H1 (cell line): ENCODE measurements at regions not wholly inside any gene's neighbourhood (a gene's known extent, or its start where the extent isn't known, plus 50 kb on each side); places are given as distances from the start of the nearest gene placed in this dataset.

Experiments
- CTCF ChIA-PET: fragments of 300-600 bp; sonication (Branson Sonifier 250); formaldehyde crosslinking; loops from one replicate; lab custom pipeline; 2021; ENCODE audit not compliant: partially characterized antibody; lab: Charles Lee
- POLR2A ChIA-PET: fragments of 300-600 bp; sonication (Branson Sonifier 250); formaldehyde crosslinking; loops from one replicate; lab custom pipeline; 2021; ENCODE audit warnings: inconsistent platforms; ENCODE audit not compliant: partially characterized antibody; lab: Charles Lee
- DNase-seq, 2 experiments: peaks; one replicate each; pipeline versions ENCODE4 v3.0.0 to v3.0.0-alpha.2; 2010 to 2022; ENCODE audit warnings: low spot score in 2 of 2, low read depth in 1 of 2, mixed read lengths in 1 of 2
- FAIRE-seq: peaks from 2 replicates; lab custom pipeline; 2011; peaks lifted over from hg19 to GRCh38; lab: Jason Lieb, UNC
- H2AFZ ChIP-seq: 2 replicates; pipeline ENCODE4 v1.8.1; 2012; ENCODE audit warnings: low read length, inconsistent platforms
- H2AK5ac ChIP-seq: 2 replicates; pipeline ENCODE4 v1.6.1; 2013; ENCODE audit warnings: low read depth, low read length
- H2BK120ac ChIP-seq: replicated peaks from 2 replicates; pipeline ENCODE3; 2013; ENCODE audit warnings: low read depth, low read length, inconsistent platforms
- H2BK12ac ChIP-seq: 2 replicates; pipeline ENCODE4 v1.6.1; 2013; ENCODE audit warnings: low read depth, low read length
- H2BK15ac ChIP-seq: 2 replicates; pipeline ENCODE4 v1.6.1; 2013; ENCODE audit warnings: low read length
- H2BK20ac ChIP-seq: 2 replicates; pipeline ENCODE4 v1.6.1; 2013; ENCODE audit warnings: low read length
- H2BK5ac ChIP-seq: 2 replicates; pipeline ENCODE4 v1.6.1; 2013; ENCODE audit warnings: low read depth, low read length
- H3K14ac ChIP-seq: 2 replicates; pipeline ENCODE4 v1.6.1; 2013; ENCODE audit warnings: inconsistent platforms; ENCODE audit not compliant: insufficient read length
- H3K18ac ChIP-seq: 2 replicates; pipeline ENCODE4 v1.6.1; 2013; ENCODE audit warnings: low read length; ENCODE audit errors: extremely low read depth
- H3K23ac ChIP-seq: 2 replicates; pipeline ENCODE4 v1.6.1; 2013; ENCODE audit warnings: inconsistent platforms; ENCODE audit not compliant: insufficient read length
- H3K23me2 ChIP-seq: 2 replicates; pipeline ENCODE4 v1.6.1; 2013; ENCODE audit warnings: low read depth, low read length
- H3K27ac ChIP-seq: 2 replicates; pipeline ENCODE4 v1.6.1; 2011; ENCODE audit warnings: low read depth, low read length, inconsistent platforms
- H3K27me3 ChIP-seq, 4 experiments: replicated peaks in 1 of 4; 1 replicate in 1 of 4; 2 replicates in 3 of 4; pipeline versions ENCODE4 v1.6.1 to v1.8.1; 2011 to 2013; ENCODE audit warnings: low read length in 3 of 4, mild to moderate bottlenecking in 3 of 4, inconsistent platforms in 2 of 4, mixed read lengths in 2 of 4, moderate library complexity in 1 of 4; ENCODE audit not compliant: control insufficient read depth in 3 of 4, insufficient read depth in 3 of 4; ENCODE audit errors: extremely low read depth in 1 of 4
- H3K36me3 ChIP-seq, 4 experiments: 2 replicates each; pipeline versions ENCODE4 v1.6.1 to v1.8.1; 2011 to 2013; ENCODE audit warnings: mild to moderate bottlenecking in 4 of 4, low read length in 3 of 4, moderate library complexity in 2 of 4, control low read depth in 1 of 4, inconsistent platforms in 1 of 4; ENCODE audit not compliant: insufficient read depth in 4 of 4, control insufficient read depth in 2 of 4
- H3K4ac ChIP-seq: replicated peaks from 2 replicates; pipeline ENCODE3; 2013; ENCODE audit warnings: low read length, low read depth, mixed read lengths, inconsistent platforms; ENCODE audit not compliant: insufficient read length
- H3K4me1 ChIP-seq, 4 experiments: replicated peaks in 1 of 4; 1 replicate in 1 of 4; 2 replicates in 3 of 4; pipeline versions ENCODE4 v1.6.1 to v1.8.1; 2011 to 2013; ENCODE audit warnings: low read length in 3 of 4, inconsistent platforms in 2 of 4, mixed read lengths in 1 of 4; ENCODE audit not compliant: insufficient read depth in 4 of 4, control insufficient read depth in 3 of 4
- H3K4me2 ChIP-seq, 2 experiments: 2 replicates each; pipeline versions ENCODE4 v1.6.1 to v1.8.1; 2011 to 2013; ENCODE audit warnings: low read depth in 2 of 2, low read length in 2 of 2, control low read depth in 1 of 2, inconsistent platforms in 1 of 2, mild to moderate bottlenecking in 1 of 2; ENCODE audit not compliant: insufficient read depth in 1 of 2
- H3K4me3 ChIP-seq, 4 experiments: fragments of 200-600, 300-600 bp in 1 of 4; sonication (generic), shearing (Covaris generic), sonication (Bioruptor Twin) in 1 of 4; 2 replicates each; pipeline versions ENCODE4 v1.5.1 to v1.8.1; 2011 to 2016; ENCODE audit warnings: low read length in 4 of 4, low read depth in 3 of 4, control low read depth in 2 of 4, inconsistent platforms in 2 of 4, mild to moderate bottlenecking in 2 of 4, mixed read lengths in 1 of 4, moderate library complexity in 1 of 4; ENCODE audit not compliant: insufficient read depth in 2 of 4; ENCODE audit errors: extremely low read depth in 1 of 4
- H3K56ac ChIP-seq: replicated peaks from 2 replicates; pipeline ENCODE3; 2013; ENCODE audit warnings: low read depth, mild to moderate bottlenecking, mixed read lengths, low read length, inconsistent platforms; ENCODE audit not compliant: insufficient read length
- H3K79me1 ChIP-seq: 2 replicates; pipeline ENCODE4 v1.6.1; 2013; ENCODE audit warnings: low read depth, low read length, control low read depth
- H3K79me2 ChIP-seq, 2 experiments: 2 replicates each; pipeline versions ENCODE4 v1.6.1 to v1.8.1; 2012 to 2013; ENCODE audit warnings: low read length in 2 of 2, mild to moderate bottlenecking in 2 of 2, inconsistent platforms in 1 of 2; ENCODE audit not compliant: insufficient read depth in 2 of 2, control insufficient read depth in 1 of 2
- H3K9ac ChIP-seq, 4 experiments: replicated peaks in 1 of 4; 1 replicate in 1 of 4; 2 replicates in 3 of 4; pipeline versions ENCODE4 v1.6.1 to v1.8.1; 2011 to 2013; ENCODE audit warnings: low read depth in 3 of 4, low read length in 3 of 4, control low read depth in 2 of 4, mild to moderate bottlenecking in 2 of 4, moderate library complexity in 2 of 4, inconsistent platforms in 1 of 4; ENCODE audit errors: extremely low read depth in 1 of 4
- H3K9me3 ChIP-seq, 2 experiments: 2 replicates each; pipeline versions ENCODE4 v1.6.1 to v1.8.1; 2012 to 2013; ENCODE audit warnings: mild to moderate bottlenecking in 2 of 2, moderate library complexity in 2 of 2, control low read depth in 1 of 2, inconsistent platforms in 1 of 2, low read depth in 1 of 2, low read length in 1 of 2, mixed read lengths in 1 of 2; ENCODE audit not compliant: insufficient read depth in 2 of 2
- H4K20me1 ChIP-seq, 2 experiments: replicated peaks in 1 of 2; 2 replicates each; pipeline versions ENCODE3 to v1.8.1; 2011 to 2013; ENCODE audit warnings: inconsistent platforms in 2 of 2, low read length in 2 of 2, mild to moderate bottlenecking in 1 of 2; ENCODE audit not compliant: insufficient read depth in 2 of 2, control insufficient read depth in 1 of 2
- H4K5ac ChIP-seq: 2 replicates; pipeline ENCODE4 v1.6.1; 2013; ENCODE audit warnings: low read length, low read depth, mixed read lengths, inconsistent platforms; ENCODE audit not compliant: insufficient read length
- H4K8ac ChIP-seq: 2 replicates; pipeline ENCODE4 v1.8.0; 2013; ENCODE audit warnings: mild to moderate bottlenecking, moderate library complexity, low read length, inconsistent platforms; ENCODE audit not compliant: insufficient read depth; ENCODE audit errors: extremely low read depth
- H4K91ac ChIP-seq: replicated peaks from 2 replicates; pipeline ENCODE3; 2013; ENCODE audit warnings: low read length, mixed read lengths, inconsistent platforms; ENCODE audit not compliant: insufficient read length
- ATF2 ChIP-seq: IDR thresholded peaks from 2 replicates; pipeline ENCODE4 v1.6.1; 2012; ENCODE audit warnings: low read length, inconsistent platforms
- HDAC6 ChIP-seq: IDR thresholded peaks from one replicate; pipeline ENCODE4 v1.7.1; 2012; ENCODE audit warnings: low read depth, mild to moderate bottlenecking, inconsistent platforms, low read length, moderate library complexity
- KDM1A ChIP-seq: fragments of 200-600, 300-600 bp; sonication (generic); IDR thresholded peaks from 2 replicates; pipeline ENCODE4 v1.7.1; 2016; ENCODE audit warnings: mild to moderate bottlenecking, low read length, borderline replicate concordance
- KDM5A ChIP-seq: fragments of 200-600 bp; IDR thresholded peaks from 2 replicates; pipeline ENCODE4 v1.7.1; 2012; ENCODE audit warnings: mild to moderate bottlenecking, low read length, inconsistent platforms, mixed read lengths
- NANOG ChIP-seq: IDR thresholded peaks from 2 replicates; pipeline ENCODE4 v1.6.1; 2011; ENCODE audit warnings: low read length, low read depth, mild to moderate bottlenecking, inconsistent platforms; ENCODE audit not compliant: insufficient read depth, poor library complexity, severe bottlenecking
- PHF8 ChIP-seq: fragments of 200-600 bp; sonication (generic); conservative IDR thresholded peaks from 2 replicates; pipeline ENCODE4 v1.7.1; 2012; ENCODE audit warnings: low read depth, mild to moderate bottlenecking, inconsistent platforms, low read length, moderate library complexity
- POU5F1 ChIP-seq: IDR thresholded peaks from 2 replicates; pipeline ENCODE4 v1.6.1; 2011; ENCODE audit warnings: low read depth, mild to moderate bottlenecking, low read length, moderate library complexity
- RAD21 ChIP-seq, 2 experiments: IDR thresholded peaks in 1 of 2; conservative IDR thresholded peaks in 1 of 2; 2 replicates each; pipeline ENCODE4 v1.6.1; 2011; ENCODE audit warnings: low read depth in 2 of 2, low read length in 2 of 2, improper control_type of control experiment in 1 of 2, inconsistent platforms in 1 of 2, mild to moderate bottlenecking in 1 of 2, moderate library complexity in 1 of 2
- SP4 ChIP-seq: IDR thresholded peaks from 2 replicates; pipeline ENCODE4 v1.6.1; 2012; ENCODE audit warnings: low read length, inconsistent platforms
- WGBS, 2 experiments: shearing (Covaris generic) in 1 of 2; methylation state at CpG; one replicate each; pipeline versions ENCODE4 v1.1.6 to v1.1.7; 2013 to 2015; ENCODE audit warnings: low lambda C conversion rate in 2 of 2, mixed read lengths in 2 of 2, inconsistent platforms in 1 of 2, low coverage in 1 of 2, missing lambda C conversion rate in 1 of 2; ENCODE audit not compliant: insufficient replicate concordance in 2 of 2, insufficient coverage in 1 of 2, insufficient read length in 1 of 2; ENCODE audit errors: extremely low coverage in 1 of 2, missing lambda C conversion rate in 1 of 2; 5-methylcytosine and 5-hydroxymethylcytosine counted together
- TF ChIP-seq, protein P1 (sequence below): IDR thresholded peaks from 2 replicates; pipeline ENCODE4 v1.6.1; 2011; ENCODE audit warnings: low read depth, mild to moderate bottlenecking, low read length; ENCODE audit not compliant: insufficient read depth
- TF ChIP-seq, protein P2 (sequence below): IDR thresholded peaks from 2 replicates; pipeline ENCODE4 v1.6.1; 2011; ENCODE audit warnings: low read length, improper control_type of control experiment

DNA sequence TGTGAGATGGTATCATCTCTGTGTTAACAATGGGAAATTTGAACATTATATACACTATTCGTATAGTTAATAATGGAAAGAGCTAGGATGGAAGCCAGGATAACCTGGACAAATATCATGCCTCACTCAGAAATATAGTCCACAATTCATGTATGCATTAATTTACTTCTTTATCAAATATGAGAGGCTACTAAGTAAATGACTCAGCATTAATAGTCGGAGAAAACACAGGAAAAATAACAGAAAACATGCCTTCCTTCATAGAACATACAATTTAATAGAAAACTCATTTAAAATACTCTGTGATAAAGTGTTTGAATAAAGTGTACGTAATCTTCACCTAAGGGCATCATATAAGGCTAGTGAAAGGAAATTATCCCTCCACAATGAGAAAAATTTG lies 383.4 kb upstream of the SLITRK5 start:
- no peak overlapping the region for H3K9ac ChIP-seq
- H2BK12ac ChIP-seq = no peak overlapping the region
- H3K27ac ChIP-seq = no peak overlapping the region
- H3K79me1 ChIP-seq = no peaks in the 10 kb centered on the region
- H3K23ac ChIP-seq = no peak overlapping the region
- H4K5ac ChIP-seq = no peak overlapping the region
- no peak overlapping the region for H2BK120ac ChIP-seq
- H3K9me3 ChIP-seq = no peaks in the 10 kb centered on the region
- H2BK5ac ChIP-seq = no peak overlapping the region
- no peak overlapping the region for H2BK15ac ChIP-seq
- no peak overlapping the region for H2BK20ac ChIP-seq
- no peak overlapping the region for H2AFZ ChIP-seq
- H3K18ac ChIP-seq = no peak overlapping the region
- H3K27me3 ChIP-seq = no peaks in the 10 kb centered on the region
- H3K23me2 ChIP-seq = no peaks in the 10 kb centered on the region
- FAIRE-seq (no peak), DNase-seq (no peak)
- WGBS, 2 experiments = 92% methylated on average over 3 of the region's 3 CpGs; no CpG with 5 or more reads in 1 of the 2 experiments
- no peak overlapping the region for H3K4me3 ChIP-seq
- H3K4me2 ChIP-seq = no peak overlapping the region
- H2AK5ac ChIP-seq = no peak overlapping the region
- no peak overlapping the region for H4K8ac ChIP-seq
- H3K4me1 ChIP-seq = no peaks in the 10 kb centered on the region
- no peak overlapping the region for H3K4ac ChIP-seq
- CTCF ChIA-PET = interaction anchor here (1.5 kb wide), 1 partner anchor 13 kb away, joined by 4 read pairs; no protein-coding TSS in a partner anchor
- POLR2A ChIA-PET = no interaction called here
- no peak overlapping the region for H3K14ac ChIP-seq
- H3K56ac ChIP-seq = no peak overlapping the region
- H4K20me1 ChIP-seq = no peaks in the 10 kb centered on the region
- H3K79me2 ChIP-seq = no peaks in the 10 kb centered on the region
- no peaks in the 10 kb centered on the region for H3K36me3 ChIP-seq
- no peak overlapping the region for H4K91ac ChIP-seq
- no peak for TF ChIP-seq HDAC6
- no peak for TF ChIP-seq SP4
- TF ChIP-seq, protein P1, sequence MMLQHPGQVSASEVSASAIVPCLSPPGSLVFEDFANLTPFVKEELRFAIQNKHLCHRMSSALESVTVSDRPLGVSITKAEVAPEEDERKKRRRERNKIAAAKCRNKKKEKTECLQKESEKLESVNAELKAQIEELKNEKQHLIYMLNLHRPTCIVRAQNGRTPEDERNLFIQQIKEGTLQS = no peak
- TF ChIP-seq, protein P2, sequence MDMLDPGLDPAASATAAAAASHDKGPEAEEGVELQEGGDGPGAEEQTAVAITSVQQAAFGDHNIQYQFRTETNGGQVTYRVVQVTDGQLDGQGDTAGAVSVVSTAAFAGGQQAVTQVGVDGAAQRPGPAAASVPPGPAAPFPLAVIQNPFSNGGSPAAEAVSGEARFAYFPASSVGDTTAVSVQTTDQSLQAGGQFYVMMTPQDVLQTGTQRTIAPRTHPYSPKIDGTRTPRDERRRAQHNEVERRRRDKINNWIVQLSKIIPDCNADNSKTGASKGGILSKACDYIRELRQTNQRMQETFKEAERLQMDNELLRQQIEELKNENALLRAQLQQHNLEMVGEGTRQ = no peak
- no peak for TF ChIP-seq ATF2
- TF ChIP-seq PHF8 = no peak
- no peak for TF ChIP-seq KDM5A
- TF ChIP-seq RAD21 (IDR thresholded peaks at IDR 0.05 in 1 of 2, conservative IDR thresholded peaks at IDR 0.05 in 1 of 2; ENCODE audit: low read depth in 2 of 2, low read length in 2 of 2) = no peak
- TF ChIP-seq KDM1A = no peak
- no peak for TF ChIP-seq NANOG
- TF ChIP-seq POU5F1 = no peak
